NCI-H345 treated with DMSO at 0.1 percent for 48 hours (cell line): ENCODE measurements at regions not wholly inside any gene's neighbourhood (a gene's known extent, or its start where the extent isn't known, plus 50 kb on each side); places are given as distances from the start of the nearest gene placed in this dataset.

Source experiments
- DNase-seq: peaks from one replicate; lab custom pipeline; 2025; ENCODE audit not compliant: unreplicated experiment; lab: John Stamatoyannopoulos, UW

- DNase-seq, result no peak
Measured at GRCh38 chr6:15879371-15880261, 216.8 kb upstream of the DTNBP1 start.

- DNase-seq, result no peak
Measured at GRCh38 chr6:15877231-15877630, 214.4 kb upstream of the DTNBP1 start.

DNA sequence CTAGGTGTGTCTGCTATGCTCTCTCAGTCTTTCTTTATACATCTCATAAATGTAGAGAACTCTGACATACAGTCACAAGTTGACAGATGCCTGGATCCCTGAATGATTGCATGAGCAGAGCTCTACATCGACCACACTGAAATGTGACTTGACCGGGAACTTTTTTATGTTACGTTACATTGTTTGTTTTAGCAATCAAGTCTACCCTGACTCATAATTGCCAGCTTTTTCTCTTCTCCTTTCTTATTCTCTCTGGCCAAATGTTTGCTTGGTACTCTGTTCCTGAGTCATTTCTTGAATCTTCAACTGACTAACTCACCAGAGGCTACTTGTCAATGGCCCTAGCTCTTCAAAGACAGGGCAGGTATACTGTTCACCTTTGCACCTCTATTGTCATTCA lies 213.6 kb upstream of the DTNBP1 start:
- DNase-seq, result no peak

GRCh38 chr6:15875797-15876196 lies 213.0 kb upstream of the DTNBP1 start:
- no peak for DNase-seq

- no peak for DNase-seq
Measured at GRCh38 chr6:15874821-15875220, 212.0 kb upstream of the DTNBP1 start.

DNA sequence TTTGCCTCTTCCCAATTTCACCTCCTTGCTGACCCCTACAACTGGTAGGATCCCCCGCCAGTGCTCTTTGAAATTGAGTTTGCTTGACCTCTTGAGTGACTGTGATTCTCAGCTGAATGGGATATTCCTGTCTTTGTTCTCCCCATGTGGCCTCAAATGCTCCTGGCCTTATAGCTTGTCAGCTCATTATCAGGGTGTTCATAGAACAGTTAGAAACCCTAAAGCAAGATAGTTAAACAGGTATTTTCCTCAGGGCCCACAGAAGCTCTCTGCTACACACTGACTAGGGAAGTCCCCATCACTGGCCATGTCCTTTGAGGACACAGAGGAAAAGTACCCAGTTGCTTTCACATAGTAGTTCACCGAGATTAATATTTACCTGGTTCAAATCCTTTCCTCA lies 211.5 kb upstream of the DTNBP1 start:
- DNase-seq, result no peak

GRCh38 chr6:15872241-15873103 lies 209.6 kb upstream of the DTNBP1 start:
- DNase-seq, result no peak

DNA sequence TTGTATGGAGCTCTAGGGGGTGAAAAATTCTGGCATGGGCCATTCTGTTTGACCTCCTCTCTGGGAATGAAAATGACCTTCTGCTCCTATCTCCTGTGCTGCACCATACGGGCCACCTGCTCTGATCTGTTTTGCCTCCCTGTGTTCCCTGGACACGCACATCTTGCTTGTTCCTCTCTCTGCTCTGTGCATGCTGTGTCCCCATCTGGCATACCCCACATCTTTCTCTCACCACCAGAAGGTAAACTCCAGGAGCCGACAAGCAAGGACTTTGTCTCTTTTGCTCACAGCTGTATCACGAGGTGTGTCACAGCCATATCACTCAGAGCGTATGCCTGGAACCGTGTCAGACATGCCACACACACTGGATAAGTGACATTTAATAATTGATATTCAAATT lies 208.4 kb upstream of the DTNBP1 start:
- DNase-seq, result no peak

GRCh38 chr6:15870333-15871043 lies 207.7 kb upstream of the DTNBP1 start:
- DNase-seq, result no peak

GRCh38 chr6:15864708-15865062 lies 201.9 kb upstream of the DTNBP1 start:
- no peak for DNase-seq

DNA sequence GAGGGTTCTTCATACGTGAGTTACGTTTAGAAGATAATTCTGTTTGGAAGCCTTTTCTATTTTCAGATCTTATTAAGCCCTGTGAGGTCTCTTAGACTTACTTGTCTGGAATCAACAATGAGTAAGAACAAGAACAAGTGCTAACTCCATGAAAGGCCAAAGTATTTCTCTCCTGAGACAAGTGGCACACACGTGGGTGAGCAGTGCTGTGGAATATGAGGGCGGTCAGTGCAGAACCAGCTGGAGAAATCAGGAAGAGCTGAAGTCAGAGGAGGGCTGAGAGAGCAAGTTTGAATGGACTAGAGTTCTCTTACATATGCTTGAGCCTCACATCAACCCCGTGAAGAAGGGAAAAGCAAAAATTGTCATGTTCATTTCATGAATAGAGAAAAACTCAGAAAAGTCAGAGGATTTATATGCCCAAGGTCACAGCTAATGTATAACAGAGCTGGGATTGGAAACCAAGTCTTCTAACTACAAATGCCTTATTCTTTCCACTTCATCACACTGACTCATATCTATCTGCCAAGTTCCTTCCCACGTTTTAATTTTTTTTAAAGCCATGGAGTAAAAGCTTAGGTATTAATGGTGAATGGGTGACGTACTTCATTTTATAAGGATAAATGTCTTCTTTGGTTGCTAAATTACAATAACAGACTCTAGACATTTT lies 201.3 kb upstream of the DTNBP1 start:
- no peak for DNase-seq

DNA sequence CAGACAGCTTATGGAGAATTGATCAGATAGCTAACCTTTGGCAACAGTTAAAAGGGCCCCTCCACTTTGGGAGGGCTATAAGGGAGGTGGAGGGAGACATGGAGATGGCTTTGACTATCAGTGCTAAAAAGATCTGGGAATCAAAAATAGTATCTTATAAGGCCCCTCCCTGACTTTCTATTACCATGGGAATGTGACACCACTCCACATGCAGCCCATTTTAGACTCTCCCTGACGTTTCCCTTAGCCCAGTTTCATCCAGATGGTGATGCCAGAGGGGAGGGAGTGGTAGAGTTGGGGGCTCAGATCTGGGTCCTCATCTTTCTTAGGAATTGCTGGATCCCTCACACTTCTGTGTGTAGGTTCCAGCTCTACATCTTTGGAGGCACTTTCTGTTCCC lies 200.0 kb upstream of the DTNBP1 start:
- DNase-seq, result no peak

DNA sequence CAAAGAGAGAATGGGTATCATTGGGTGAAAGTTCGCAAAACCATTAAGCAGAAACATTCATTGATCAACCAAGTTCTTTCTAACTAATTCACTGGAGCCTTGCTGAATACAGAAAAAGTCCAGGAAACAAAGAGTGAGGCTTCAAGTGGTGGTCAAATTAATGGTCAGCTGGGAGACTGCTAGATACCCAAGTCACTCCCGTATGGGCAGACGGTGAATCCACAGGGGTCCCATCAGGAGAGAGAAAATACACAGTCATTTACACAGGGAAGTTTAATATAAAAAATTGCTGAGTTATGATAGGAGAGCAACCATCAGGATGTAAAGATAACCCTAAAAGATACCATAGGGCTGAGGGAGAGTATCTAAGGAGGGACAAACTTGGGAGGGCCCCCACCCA lies 198.7 kb upstream of the DTNBP1 start:
- DNase-seq, result no peak

DNA sequence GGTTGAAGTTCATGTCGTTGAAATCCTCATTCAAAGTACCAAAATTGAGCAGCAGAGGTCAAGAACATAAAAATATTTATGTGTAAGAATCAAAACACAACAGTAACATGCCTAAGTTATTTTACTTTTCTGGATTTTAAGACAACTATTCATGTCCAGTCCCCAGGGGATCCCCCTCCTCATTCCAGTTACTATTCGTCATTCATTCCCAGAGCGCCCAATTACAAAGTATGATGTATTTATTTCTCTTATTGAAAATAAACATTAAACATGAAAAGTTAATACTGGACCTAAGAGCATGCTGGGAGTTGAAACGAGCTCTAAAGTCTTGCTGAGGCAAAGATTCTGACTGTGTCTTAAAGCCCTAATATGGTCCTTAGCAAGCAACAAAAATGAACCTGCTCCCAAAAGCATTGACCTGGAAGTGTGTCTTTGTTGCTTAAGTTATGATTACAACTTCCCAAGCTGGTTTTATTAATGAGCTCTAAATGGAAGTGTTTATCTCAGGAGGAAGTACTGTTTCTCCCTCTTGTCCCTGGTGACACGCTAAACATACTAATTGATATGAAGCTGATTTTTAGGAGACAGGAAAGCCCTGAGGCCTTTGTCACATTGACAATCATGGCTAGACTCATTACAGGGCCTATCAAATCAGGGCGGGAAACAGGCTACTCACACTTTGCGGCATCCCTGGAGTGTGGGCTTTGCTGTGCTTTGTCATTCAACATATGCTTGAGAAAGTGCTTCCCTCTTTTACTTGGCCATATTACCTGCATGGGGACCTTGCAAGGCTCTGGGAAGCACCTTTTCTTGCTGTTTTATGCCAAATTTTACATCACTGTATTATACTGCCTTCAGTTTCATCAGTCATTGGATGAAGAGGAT lies 192.2 kb upstream of the DTNBP1 start:
- DNase-seq, result no peak

- DNase-seq, result no peak
Measured at GRCh38 chr6:15854378-15854777, 191.6 kb upstream of the DTNBP1 start.

DNA sequence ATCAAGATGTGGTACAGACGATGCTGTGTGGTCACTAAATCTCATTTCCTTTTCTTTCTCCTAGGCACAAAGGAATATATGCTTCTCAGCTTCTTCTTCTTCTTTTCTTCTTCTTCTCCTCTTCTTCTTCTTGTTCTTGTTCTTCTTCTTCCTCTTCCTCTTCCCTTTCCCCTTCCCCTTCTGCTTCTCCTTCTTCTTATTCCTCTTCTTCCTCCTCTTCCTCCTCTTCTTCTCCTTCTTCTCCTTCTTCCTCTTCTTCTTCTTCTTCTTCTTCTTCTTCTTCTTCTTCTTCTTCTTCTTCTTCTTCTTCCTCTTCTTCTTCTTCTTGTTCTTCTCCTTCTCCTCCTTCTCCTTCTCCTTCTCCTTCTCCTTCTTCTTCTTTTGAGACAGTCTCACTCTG lies 190.4 kb upstream of the DTNBP1 start:
- DNase-seq, result no peak

DNA sequence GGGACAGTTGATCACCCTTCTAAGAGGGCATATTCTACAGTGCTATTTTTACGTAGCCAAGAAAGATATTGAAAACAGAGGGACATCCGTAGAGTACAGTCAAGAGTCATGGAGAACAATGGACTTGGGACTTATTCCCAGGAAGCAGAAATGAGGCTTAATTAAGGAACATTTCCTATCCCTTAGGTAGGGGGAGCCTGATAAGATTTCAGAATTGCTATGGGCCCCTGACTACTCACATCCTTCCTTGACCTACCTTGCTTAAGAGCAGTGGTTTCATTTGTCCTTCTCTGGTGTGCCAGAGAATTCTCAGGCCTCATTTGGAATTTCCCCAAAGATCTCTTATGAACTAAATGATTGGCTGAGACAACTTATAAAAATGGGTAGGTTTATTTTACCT lies 189.5 kb upstream of the DTNBP1 start:
- no peak for DNase-seq

- no peak for DNase-seq
Measured at GRCh38 chr6:15849395-15849794, 186.6 kb upstream of the DTNBP1 start.

- no peak for DNase-seq
Measured at GRCh38 chr6:15845492-15845891, 182.7 kb upstream of the DTNBP1 start.

GRCh38 chr6:15843764-15844163 lies 180.9 kb upstream of the DTNBP1 start:
- no peak for DNase-seq
